Testis (tissue), 2 donors: ENCODE measurements at regions not wholly inside any gene's neighbourhood (a gene's known extent, or its start where the extent isn't known, plus 50 kb on each side); places are given as distances from the start of the nearest gene placed in this dataset.

Experiments used
- DNase-seq: peaks from one replicate; pipeline ENCODE4 v3.0.0-alpha.2; 2019
- H3K27ac ChIP-seq, 2 donors: fragments of 200-600 bp; sonication (generic); one replicate each; pipeline ENCODE4 v1.5.1; 2019
- H3K27me3 ChIP-seq: fragments of 200-600 bp; sonication (generic); one replicate; pipeline ENCODE4 v1.5.1; 2019
- H3K36me3 ChIP-seq: fragments of 200-600 bp; sonication (generic); one replicate; pipeline ENCODE4 v1.5.1; 2017; ENCODE audit warnings: low read depth; ENCODE audit errors: missing control alignments
- H3K4me1 ChIP-seq: fragments of 200-600 bp; sonication (generic); one replicate; pipeline ENCODE4 v1.5.1; 2019
- H3K4me3 ChIP-seq, 2 donors: fragments of 200-600 bp; sonication (generic); one replicate each; pipeline ENCODE4 v1.5.1; 2017 to 2019
- H3K9me3 ChIP-seq: fragments of 200-600 bp; sonication (generic); one replicate; pipeline ENCODE4 v1.5.1; 2017
- POLR2A ChIP-seq: fragments of 450-650 bp; IDR thresholded peaks from one replicate; pipeline ENCODE4 v1.6.1; 2017; ENCODE audit warnings: antibody characterized with exemption, mild to moderate bottlenecking, moderate library complexity
- WGBS, 2 donors: methylation state at CpG; one replicate each; pipeline ENCODE4 v1.1.5; 2018; 5-methylcytosine and 5-hydroxymethylcytosine counted together
- intact Hi-C: fragments of 100-400 bp; cut with DNase I; formaldehyde crosslinking; loops from one replicate; pipeline ENCODE4 v1.15.1; 2023; ENCODE audit warnings: low total_unique reads
- TF ChIP-seq, protein P1 (sequence below), 3 experiments: fragments of 450-650 bp in 2 of 3; fragments of 200-600 bp in 1 of 3; sonication (generic) in 1 of 3; IDR thresholded peaks; one replicate each; pipeline ENCODE4 v1.5.1; 2016 to 2019; ENCODE audit warnings: antibody characterized with exemption in 3 of 3, mild to moderate bottlenecking in 2 of 3, moderate library complexity in 1 of 3

- intact Hi-C loops, result no loop called here
- H3K36me3 ChIP-seq, result no peaks in the 10 kb centered on the region
- no peak for TF ChIP-seq POLR2A
- TF ChIP-seq, protein P1, sequence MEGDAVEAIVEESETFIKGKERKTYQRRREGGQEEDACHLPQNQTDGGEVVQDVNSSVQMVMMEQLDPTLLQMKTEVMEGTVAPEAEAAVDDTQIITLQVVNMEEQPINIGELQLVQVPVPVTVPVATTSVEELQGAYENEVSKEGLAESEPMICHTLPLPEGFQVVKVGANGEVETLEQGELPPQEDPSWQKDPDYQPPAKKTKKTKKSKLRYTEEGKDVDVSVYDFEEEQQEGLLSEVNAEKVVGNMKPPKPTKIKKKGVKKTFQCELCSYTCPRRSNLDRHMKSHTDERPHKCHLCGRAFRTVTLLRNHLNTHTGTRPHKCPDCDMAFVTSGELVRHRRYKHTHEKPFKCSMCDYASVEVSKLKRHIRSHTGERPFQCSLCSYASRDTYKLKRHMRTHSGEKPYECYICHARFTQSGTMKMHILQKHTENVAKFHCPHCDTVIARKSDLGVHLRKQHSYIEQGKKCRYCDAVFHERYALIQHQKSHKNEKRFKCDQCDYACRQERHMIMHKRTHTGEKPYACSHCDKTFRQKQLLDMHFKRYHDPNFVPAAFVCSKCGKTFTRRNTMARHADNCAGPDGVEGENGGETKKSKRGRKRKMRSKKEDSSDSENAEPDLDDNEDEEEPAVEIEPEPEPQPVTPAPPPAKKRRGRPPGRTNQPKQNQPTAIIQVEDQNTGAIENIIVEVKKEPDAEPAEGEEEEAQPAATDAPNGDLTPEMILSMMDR (IDR thresholded peaks at IDR 0.05), result no peak
- H3K27ac ChIP-seq, result no peak overlapping the region
- H3K4me3 ChIP-seq, result no peak overlapping the region
- no peaks in the 10 kb centered on the region for H3K9me3 ChIP-seq
- 74 to 81% methylated on average over 3 of the region's 3 CpGs for WGBS, 2 donors
- H3K4me1 ChIP-seq, result no peaks in the 10 kb centered on the region
- no peaks in the 10 kb centered on the region for H3K27me3 ChIP-seq
- DNase-seq, result no peak
Observed at GRCh38 chr17:79680318-79680695, 50.4 kb upstream of the ENPP7 start.

GRCh38 chr17:79679631-79680317 lies 51.0 kb upstream of the ENPP7 start:
- intact Hi-C loops, result no loop called here

GRCh38 chr17:79678736-79679255 lies 51.9 kb upstream of the ENPP7 start:
- no peak for DNase-seq
- no peak overlapping the region for H3K4me3 ChIP-seq
- H3K9me3 ChIP-seq, result no peaks in the 10 kb centered on the region
- H3K36me3 ChIP-seq, result no peaks in the 10 kb centered on the region
- intact Hi-C loops, result no loop called here
- no peak overlapping the region for H3K27ac ChIP-seq
- no peaks in the 10 kb centered on the region for H3K4me1 ChIP-seq
- WGBS, 2 donors, result 58 to 61% methylated on average over 6 to 12 of the region's 12 CpGs
- no peak for TF ChIP-seq POLR2A
- TF ChIP-seq, protein P1 (IDR thresholded peaks at IDR 0.05), result no peak
- no peaks in the 10 kb centered on the region for H3K27me3 ChIP-seq

More at GRCh38 chr17:79679631-79680317, 51.0 kb upstream of the ENPP7 start:
- no peaks in the 10 kb centered on the region for H3K36me3 ChIP-seq
- 89 to 91% methylated on average over 11 to 19 of the region's 19 CpGs for WGBS, 2 donors
- no peak overlapping the region for H3K27ac ChIP-seq
- H3K4me1 ChIP-seq, result no peaks in the 10 kb centered on the region
- no peaks in the 10 kb centered on the region for H3K27me3 ChIP-seq
- H3K9me3 ChIP-seq, result no peaks in the 10 kb centered on the region
- H3K4me3 ChIP-seq, result no peak overlapping the region
- no peak for DNase-seq
- TF ChIP-seq POLR2A, result no peak
- TF ChIP-seq, protein P1 (IDR thresholded peaks at IDR 0.05), result no peak

DNA sequence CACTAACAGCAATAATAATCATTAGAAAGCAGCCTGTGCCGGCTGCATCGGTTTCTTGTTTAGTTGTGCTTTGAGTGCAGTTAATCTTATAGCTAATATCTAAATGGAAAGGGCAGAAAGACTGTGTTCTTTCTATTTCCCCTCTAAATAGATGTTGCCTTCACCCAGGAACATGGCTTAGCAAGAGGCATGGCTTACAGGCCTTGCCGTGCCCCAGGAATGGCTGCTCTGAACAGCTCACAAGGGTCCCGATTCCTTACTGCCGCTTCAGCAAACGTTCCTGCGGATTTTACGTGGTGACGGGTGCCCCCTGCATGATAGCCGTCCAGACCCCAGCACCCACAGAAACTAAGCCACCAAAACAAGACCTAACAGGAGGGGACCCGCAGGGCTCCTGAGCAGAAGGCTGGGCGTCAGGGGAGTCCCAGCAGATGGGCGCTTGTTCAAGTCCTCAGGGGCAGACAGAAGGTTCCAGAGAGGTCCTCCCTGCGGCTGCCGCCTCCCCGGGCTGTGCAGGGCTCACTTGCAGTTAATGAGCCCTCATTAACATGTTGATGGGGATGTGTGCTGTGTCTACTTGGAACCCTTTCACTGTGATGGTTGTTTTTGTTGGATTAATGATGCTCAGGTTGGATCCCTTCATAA lies 52.5 kb upstream of the ENPP7 start:
- H3K4me1 ChIP-seq, result no peaks in the 10 kb centered on the region
- TF ChIP-seq, protein P1 (IDR thresholded peaks at IDR 0.05), result no peak
- TF ChIP-seq POLR2A, result no peak
- intact Hi-C loops, result no loop called here
- H3K27ac ChIP-seq, result no peak overlapping the region
- no peaks in the 10 kb centered on the region for H3K27me3 ChIP-seq
- no peaks in the 10 kb centered on the region for H3K9me3 ChIP-seq
- DNase-seq, result no peak
- no peaks in the 10 kb centered on the region for H3K36me3 ChIP-seq
- WGBS, 2 donors, result 77 to 81% methylated on average over 12 to 16 of the region's 16 CpGs
- no peak overlapping the region for H3K4me3 ChIP-seq
